ENCODE measurements at regions not wholly inside any gene's neighbourhood (a gene's known extent, or its start where the extent isn't known, plus 50 kb on each side); places are given as distances from the start of the nearest gene placed in this dataset.

GRCh38 chr6:170134471-170135440, 156.1 kb downstream of the DLL1 start:
- no peak for DNase-seq (ENCODE audit: low read depth)
- TF ChIP-seq MYC (IDR thresholded peaks at IDR 0.05; ENCODE audit: low read depth, low read length), result no peak
- TF ChIP-seq MAX (IDR thresholded peaks at IDR 0.05; ENCODE audit: low read depth, low read length), result no peak
- TF ChIP-seq, protein P1, sequence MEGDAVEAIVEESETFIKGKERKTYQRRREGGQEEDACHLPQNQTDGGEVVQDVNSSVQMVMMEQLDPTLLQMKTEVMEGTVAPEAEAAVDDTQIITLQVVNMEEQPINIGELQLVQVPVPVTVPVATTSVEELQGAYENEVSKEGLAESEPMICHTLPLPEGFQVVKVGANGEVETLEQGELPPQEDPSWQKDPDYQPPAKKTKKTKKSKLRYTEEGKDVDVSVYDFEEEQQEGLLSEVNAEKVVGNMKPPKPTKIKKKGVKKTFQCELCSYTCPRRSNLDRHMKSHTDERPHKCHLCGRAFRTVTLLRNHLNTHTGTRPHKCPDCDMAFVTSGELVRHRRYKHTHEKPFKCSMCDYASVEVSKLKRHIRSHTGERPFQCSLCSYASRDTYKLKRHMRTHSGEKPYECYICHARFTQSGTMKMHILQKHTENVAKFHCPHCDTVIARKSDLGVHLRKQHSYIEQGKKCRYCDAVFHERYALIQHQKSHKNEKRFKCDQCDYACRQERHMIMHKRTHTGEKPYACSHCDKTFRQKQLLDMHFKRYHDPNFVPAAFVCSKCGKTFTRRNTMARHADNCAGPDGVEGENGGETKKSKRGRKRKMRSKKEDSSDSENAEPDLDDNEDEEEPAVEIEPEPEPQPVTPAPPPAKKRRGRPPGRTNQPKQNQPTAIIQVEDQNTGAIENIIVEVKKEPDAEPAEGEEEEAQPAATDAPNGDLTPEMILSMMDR (IDR thresholded peaks at IDR 0.05; ENCODE audit: low read depth, low read length), result no peak
- no peak for TF ChIP-seq POLR2A (IDR thresholded peaks at IDR 0.05; ENCODE audit: extremely low read depth, insufficient read length)
- peak overlapping the region; percentile 21 for H3K4me3 ChIP-seq (ENCODE audit: low read depth, low read length)

DNA sequence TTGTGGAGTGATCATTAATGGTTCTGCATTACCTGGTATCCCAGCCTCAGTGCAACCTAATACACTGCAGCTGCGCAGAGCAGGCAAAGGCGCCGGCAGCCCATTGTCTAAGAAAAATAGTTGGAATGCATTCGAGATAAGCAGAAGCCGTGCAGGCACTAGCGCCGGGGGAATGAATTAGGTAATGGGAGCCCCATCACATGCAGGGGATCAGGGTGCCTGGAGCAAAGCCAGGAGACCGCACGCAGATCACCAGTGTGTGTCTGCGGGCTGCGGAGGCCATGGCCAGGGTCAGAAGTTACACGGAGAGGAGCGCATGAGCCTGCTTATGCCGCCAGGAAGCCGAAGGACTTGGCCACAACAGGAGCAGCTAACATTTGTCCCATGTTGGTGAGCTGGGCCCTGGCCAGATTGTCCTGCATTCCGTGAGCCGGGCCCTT, 156.8 kb downstream of the DLL1 start:
- TF ChIP-seq MYC (IDR thresholded peaks at IDR 0.05; ENCODE audit: low read depth, low read length) (no peak), POLR2A (IDR thresholded peaks at IDR 0.05; ENCODE audit: extremely low read depth, insufficient read length) (no peak), MAX (IDR thresholded peaks at IDR 0.05; ENCODE audit: low read depth, low read length) (no peak)
- TF ChIP-seq, protein P1 (IDR thresholded peaks at IDR 0.05; ENCODE audit: low read depth, low read length), result no peak

GRCh38 chr6:170132561-170132991, 158.3 kb downstream of the DLL1 start:
- no peak overlapping the region for H3K4me3 ChIP-seq (ENCODE audit: low read depth, low read length)
- TF ChIP-seq POLR2A (IDR thresholded peaks at IDR 0.05; ENCODE audit: extremely low read depth, insufficient read length) (no peak), MYC (IDR thresholded peaks at IDR 0.05; ENCODE audit: low read depth, low read length) (no peak), MAX (IDR thresholded peaks at IDR 0.05; ENCODE audit: low read depth, low read length) (no peak)
- TF ChIP-seq, protein P1 (IDR thresholded peaks at IDR 0.05; ENCODE audit: low read depth, low read length), result no peak
- DNase-seq (ENCODE audit: low read depth), result no peak

More for the DNA sequence above, 156.8 kb downstream of the DLL1 start:
- DNase-seq (ENCODE audit: low read depth), result no peak
- H3K4me3 ChIP-seq (ENCODE audit: low read depth, low read length), result no peak overlapping the region

DNA sequence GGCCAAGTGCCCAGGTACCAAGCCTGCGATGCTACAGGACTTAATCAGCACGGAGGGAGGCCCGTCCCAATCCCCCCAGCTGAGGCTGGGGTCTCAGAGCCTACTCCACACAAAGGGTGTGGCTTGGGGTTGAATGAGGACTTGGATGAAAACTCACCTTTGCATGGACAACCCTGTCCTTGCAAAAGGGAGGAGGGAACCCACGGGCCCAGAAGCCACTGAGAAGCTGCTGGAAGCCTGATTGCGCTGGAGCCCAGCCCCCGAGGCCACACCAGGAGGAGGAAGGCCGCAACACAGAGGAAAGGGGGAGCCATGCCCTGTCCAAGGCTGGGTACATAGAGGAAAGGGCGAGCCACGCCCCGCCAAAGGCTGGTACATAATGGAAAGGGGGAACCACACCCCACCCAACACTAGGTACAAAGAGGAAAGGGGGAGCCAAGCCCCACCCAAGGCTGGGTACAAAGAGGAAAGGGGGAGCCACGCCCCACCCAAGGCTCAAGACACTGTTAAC, 158.8 kb downstream of the DLL1 start:
- no peak for DNase-seq (ENCODE audit: low read depth)
- no peak overlapping the region for H3K4me3 ChIP-seq (ENCODE audit: low read depth, low read length)
- TF ChIP-seq MAX (IDR thresholded peaks at IDR 0.05; ENCODE audit: low read depth, low read length) (no peak), POLR2A (IDR thresholded peaks at IDR 0.05; ENCODE audit: extremely low read depth, insufficient read length) (no peak)

DNA sequence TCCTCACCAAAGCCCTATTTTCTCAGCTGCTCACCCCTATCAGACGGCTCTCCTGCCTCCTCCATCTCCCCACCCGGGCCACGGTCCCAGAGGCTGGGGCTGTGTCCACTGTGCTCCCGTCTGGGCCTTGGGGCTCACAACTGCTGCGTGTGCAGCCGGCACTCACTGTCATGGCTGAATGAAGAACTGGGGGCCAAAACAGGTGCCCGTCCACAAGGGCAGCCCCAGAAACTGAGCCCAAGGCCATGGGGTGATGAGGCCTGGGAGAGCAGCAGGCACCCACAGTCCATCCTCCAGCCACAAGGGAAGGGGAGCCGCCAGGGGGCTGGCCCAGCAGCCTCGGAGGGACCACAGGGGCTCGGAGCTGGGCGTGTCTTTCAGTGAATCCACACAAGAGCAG, 159.5 kb downstream of the DLL1 start:
- H3K4me3 ChIP-seq (ENCODE audit: low read depth, low read length), result no peak overlapping the region
- no peak for DNase-seq (ENCODE audit: low read depth)
- TF ChIP-seq MAX (IDR thresholded peaks at IDR 0.05; ENCODE audit: low read depth, low read length) (no peak), POLR2A (IDR thresholded peaks at IDR 0.05; ENCODE audit: extremely low read depth, insufficient read length) (no peak), MYC (IDR thresholded peaks at IDR 0.05; ENCODE audit: low read depth, low read length) (no peak)
- TF ChIP-seq, protein P1 (IDR thresholded peaks at IDR 0.05; ENCODE audit: low read depth, low read length), result no peak

GRCh38 chr6:170130771-170131241, 160.1 kb downstream of the DLL1 start:
- DNase-seq (ENCODE audit: low read depth), result no peak
- no peak for TF ChIP-seq MAX (IDR thresholded peaks at IDR 0.05; ENCODE audit: low read depth, low read length)
- TF ChIP-seq POLR2A (IDR thresholded peaks at IDR 0.05; ENCODE audit: extremely low read depth, insufficient read length), result no peak
- TF ChIP-seq MYC (IDR thresholded peaks at IDR 0.05; ENCODE audit: low read depth, low read length), result no peak
- TF ChIP-seq, protein P1 (IDR thresholded peaks at IDR 0.05; ENCODE audit: low read depth, low read length), result no peak
- H3K4me3 ChIP-seq (ENCODE audit: low read depth, low read length), result no peak overlapping the region
